ENCODE measurements at regions not wholly inside any gene's neighbourhood (a gene's known extent, or its start where the extent isn't known, plus 50 kb on each side); places are given as distances from the start of the nearest gene placed in this dataset.

- H3K9me3 ChIP-seq (replicated peaks in 1 of 2; ENCODE audit: control insufficient read depth in 2 of 2, insufficient read depth in 1 of 2, low read depth in 1 of 2, low read length in 2 of 2) = no peaks in the 10 kb centered on the region
- no peak overlapping the region for H3K4ac ChIP-seq (ENCODE audit: low read length)
- H3K18ac ChIP-seq (ENCODE audit: low read length) = no peak overlapping the region
- H3K23ac ChIP-seq (ENCODE audit: low read depth, low read length, poor library complexity) = no peak overlapping the region
- H3K27ac ChIP-seq (replicated peaks; ENCODE audit: low read length) = no peak overlapping the region
- H2BK12ac ChIP-seq (ENCODE audit: low read length) = no peak overlapping the region
- no peak overlapping the region for H3K14ac ChIP-seq (ENCODE audit: low read length)
- no peak overlapping the region for H2BK15ac ChIP-seq (ENCODE audit: low read length)
- no peak overlapping the region for H2BK5ac ChIP-seq (ENCODE audit: low read length)
- no peak overlapping the region for H2BK120ac ChIP-seq (ENCODE audit: low read depth, low read length)
- H3K27me3 ChIP-seq (ENCODE audit: control insufficient read depth in 3 of 3, insufficient read depth in 3 of 3, low read depth in 1 of 3, low read length in 3 of 3) = no peaks in the 10 kb centered on the region
- H3K9ac ChIP-seq (ENCODE audit: low read depth, low read length, poor library complexity) = no peak overlapping the region
- H3K4me1 ChIP-seq (ENCODE audit: control insufficient read depth in 2 of 2, insufficient read depth in 1 of 2, low read depth in 1 of 2, low read length in 2 of 2) = no peaks in the 10 kb centered on the region
- no peaks in the 10 kb centered on the region for H3K79me1 ChIP-seq (ENCODE audit: low read depth, low read length)
- H3K36me3 ChIP-seq (replicated peaks in 1 of 2; ENCODE audit: control insufficient read depth in 2 of 2, insufficient read depth in 2 of 2, low read length in 2 of 2) = no peaks in the 10 kb centered on the region
- WGBS, 2 donors (ENCODE audit: extremely low coverage in 2 of 2, insufficient read length in 2 of 2, insufficient replicate concordance in 1 of 2) = no CpG with 5 or more reads among the region's 4 CpGs
- H3K4me2 ChIP-seq (ENCODE audit: insufficient read depth, low read length, poor library complexity, severe bottlenecking) = no peak overlapping the region
- H4K8ac ChIP-seq (ENCODE audit: low read depth, low read length) = no peak overlapping the region
- H2AK5ac ChIP-seq (ENCODE audit: low read depth, low read length) = no peak overlapping the region
- H4K91ac ChIP-seq (ENCODE audit: low read depth, low read length, poor library complexity) = no peak overlapping the region
- H3K4me3 ChIP-seq (ENCODE audit: low read length in 2 of 2) = no peak overlapping the region
- H2AFZ ChIP-seq (ENCODE audit: low read length) = no peak overlapping the region
- no peak for DNase-seq (ENCODE audit: low spot score)
These were observed 120.0 kb upstream of the PRKCQ start for GRCh38 chr10:6700066-6700465.

- H3K4me3 ChIP-seq (ENCODE audit: low read length in 2 of 2) = no peak overlapping the region
- no peaks in the 10 kb centered on the region for H3K27me3 ChIP-seq (ENCODE audit: control insufficient read depth in 3 of 3, insufficient read depth in 3 of 3, low read depth in 1 of 3, low read length in 3 of 3)
- no peaks in the 10 kb centered on the region for H3K9me3 ChIP-seq (replicated peaks in 1 of 2; ENCODE audit: control insufficient read depth in 2 of 2, insufficient read depth in 1 of 2, low read depth in 1 of 2, low read length in 2 of 2)
- no CpG with 5 or more reads among the region's 4 CpGs for WGBS, 2 donors (ENCODE audit: extremely low coverage in 2 of 2, insufficient read length in 2 of 2, insufficient replicate concordance in 1 of 2)
- H2BK5ac ChIP-seq (ENCODE audit: low read length) = no peak overlapping the region
- H3K36me3 ChIP-seq (replicated peaks in 1 of 2; ENCODE audit: control insufficient read depth in 2 of 2, insufficient read depth in 2 of 2, low read length in 2 of 2) = no peaks in the 10 kb centered on the region
- H2BK12ac ChIP-seq (ENCODE audit: low read length) = no peak overlapping the region
- H4K8ac ChIP-seq (ENCODE audit: low read depth, low read length) = no peak overlapping the region
- no peak overlapping the region for H2BK15ac ChIP-seq (ENCODE audit: low read length)
- no peak overlapping the region for H3K23ac ChIP-seq (ENCODE audit: low read depth, low read length, poor library complexity)
- H2AFZ ChIP-seq (ENCODE audit: low read length) = no peak overlapping the region
- H3K18ac ChIP-seq (ENCODE audit: low read length) = no peak overlapping the region
- no peak overlapping the region for H2BK120ac ChIP-seq (ENCODE audit: low read depth, low read length)
- H3K14ac ChIP-seq (ENCODE audit: low read length) = no peak overlapping the region
- no peak overlapping the region for H3K9ac ChIP-seq (ENCODE audit: low read depth, low read length, poor library complexity)
- H3K4me2 ChIP-seq (ENCODE audit: insufficient read depth, low read length, poor library complexity, severe bottlenecking) = no peak overlapping the region
- H3K27ac ChIP-seq (replicated peaks; ENCODE audit: low read length) = no peak overlapping the region
- no peak overlapping the region for H3K4ac ChIP-seq (ENCODE audit: low read length)
- H3K79me1 ChIP-seq (ENCODE audit: low read depth, low read length) = no peaks in the 10 kb centered on the region
- no peaks in the 10 kb centered on the region for H3K4me1 ChIP-seq (ENCODE audit: control insufficient read depth in 2 of 2, insufficient read depth in 1 of 2, low read depth in 1 of 2, low read length in 2 of 2)
- DNase-seq (ENCODE audit: low spot score) = no peak
- no peak overlapping the region for H4K91ac ChIP-seq (ENCODE audit: low read depth, low read length, poor library complexity)
- H2AK5ac ChIP-seq (ENCODE audit: low read depth, low read length) = no peak overlapping the region
These were observed 119.3 kb upstream of the PRKCQ start for GRCh38 chr10:6699336-6699735.

GRCh38 chr10:6695519-6695918, 115.4 kb upstream of the PRKCQ start:
- H2BK12ac ChIP-seq (ENCODE audit: low read length) = no peak overlapping the region
- H2BK5ac ChIP-seq (ENCODE audit: low read length) = no peak overlapping the region
- H2AFZ ChIP-seq (ENCODE audit: low read length) = no peak overlapping the region
- H3K18ac ChIP-seq (ENCODE audit: low read length) = no peak overlapping the region
- no peak overlapping the region for H3K9ac ChIP-seq (ENCODE audit: low read depth, low read length, poor library complexity)
- H4K91ac ChIP-seq (ENCODE audit: low read depth, low read length, poor library complexity) = no peak overlapping the region
- H2AK5ac ChIP-seq (ENCODE audit: low read depth, low read length) = no peak overlapping the region
- H3K23ac ChIP-seq (ENCODE audit: low read depth, low read length, poor library complexity) = no peak overlapping the region
- H4K8ac ChIP-seq (ENCODE audit: low read depth, low read length) = no peak overlapping the region
- no peak overlapping the region for H3K4ac ChIP-seq (ENCODE audit: low read length)
- H3K4me1 ChIP-seq (ENCODE audit: control insufficient read depth in 2 of 2, insufficient read depth in 1 of 2, low read depth in 1 of 2, low read length in 2 of 2) = no peaks in the 10 kb centered on the region
- no peaks in the 10 kb centered on the region for H3K79me1 ChIP-seq (ENCODE audit: low read depth, low read length)
- H3K4me2 ChIP-seq (ENCODE audit: insufficient read depth, low read length, poor library complexity, severe bottlenecking) = no peak overlapping the region
- no peak overlapping the region for H3K4me3 ChIP-seq (ENCODE audit: low read length in 2 of 2)
- H3K36me3 ChIP-seq (replicated peaks in 1 of 2; ENCODE audit: control insufficient read depth in 2 of 2, insufficient read depth in 2 of 2, low read length in 2 of 2) = no peaks in the 10 kb centered on the region
- H3K27me3 ChIP-seq (ENCODE audit: control insufficient read depth in 3 of 3, insufficient read depth in 3 of 3, low read depth in 1 of 3, low read length in 3 of 3) = no peaks in the 10 kb centered on the region
- H3K27ac ChIP-seq (replicated peaks; ENCODE audit: low read length) = no peak overlapping the region
- no peaks in the 10 kb centered on the region for H3K9me3 ChIP-seq (replicated peaks in 1 of 2; ENCODE audit: control insufficient read depth in 2 of 2, insufficient read depth in 1 of 2, low read depth in 1 of 2, low read length in 2 of 2)
- H2BK15ac ChIP-seq (ENCODE audit: low read length) = no peak overlapping the region
- no peak overlapping the region for H2BK120ac ChIP-seq (ENCODE audit: low read depth, low read length)
- WGBS, 2 donors (ENCODE audit: extremely low coverage in 2 of 2, insufficient read length in 2 of 2, insufficient replicate concordance in 1 of 2) = no CpG with 5 or more reads among the region's 1 CpG
- DNase-seq (ENCODE audit: low spot score) = no peak
- no peak overlapping the region for H3K14ac ChIP-seq (ENCODE audit: low read length)

GRCh38 chr10:6694447-6695140, 114.5 kb upstream of the PRKCQ start:
- H3K23ac ChIP-seq (ENCODE audit: low read depth, low read length, poor library complexity) = no peak overlapping the region
- DNase-seq (ENCODE audit: low spot score) = no peak
- no peak overlapping the region for H4K91ac ChIP-seq (ENCODE audit: low read depth, low read length, poor library complexity)
- no peaks in the 10 kb centered on the region for H3K27me3 ChIP-seq (ENCODE audit: control insufficient read depth in 3 of 3, insufficient read depth in 3 of 3, low read depth in 1 of 3, low read length in 3 of 3)
- no peak overlapping the region for H3K14ac ChIP-seq (ENCODE audit: low read length)
- H3K79me1 ChIP-seq (ENCODE audit: low read depth, low read length) = no peaks in the 10 kb centered on the region
- H3K4ac ChIP-seq (ENCODE audit: low read length) = no peak overlapping the region
- H3K9ac ChIP-seq (ENCODE audit: low read depth, low read length, poor library complexity) = no peak overlapping the region
- H3K27ac ChIP-seq (replicated peaks; ENCODE audit: low read length) = no peak overlapping the region
- WGBS, 2 donors (ENCODE audit: extremely low coverage in 2 of 2, insufficient read length in 2 of 2, insufficient replicate concordance in 1 of 2) = no CpG with 5 or more reads among the region's 8 CpGs
- no peak overlapping the region for H2BK15ac ChIP-seq (ENCODE audit: low read length)
- H2BK120ac ChIP-seq (ENCODE audit: low read depth, low read length) = no peak overlapping the region
- H3K4me3 ChIP-seq (ENCODE audit: low read length in 2 of 2) = no peak overlapping the region
- H4K8ac ChIP-seq (ENCODE audit: low read depth, low read length) = no peak overlapping the region
- H3K36me3 ChIP-seq (replicated peaks in 1 of 2; ENCODE audit: control insufficient read depth in 2 of 2, insufficient read depth in 2 of 2, low read length in 2 of 2) = no peaks in the 10 kb centered on the region
- no peak overlapping the region for H3K18ac ChIP-seq (ENCODE audit: low read length)
- no peak overlapping the region for H2BK12ac ChIP-seq (ENCODE audit: low read length)
- H2BK5ac ChIP-seq (ENCODE audit: low read length) = no peak overlapping the region
- no peak overlapping the region for H2AFZ ChIP-seq (ENCODE audit: low read length)
- H3K4me1 ChIP-seq (ENCODE audit: control insufficient read depth in 2 of 2, insufficient read depth in 1 of 2, low read depth in 1 of 2, low read length in 2 of 2) = no peaks in the 10 kb centered on the region
- no peak overlapping the region for H2AK5ac ChIP-seq (ENCODE audit: low read depth, low read length)
- no peak overlapping the region for H3K4me2 ChIP-seq (ENCODE audit: insufficient read depth, low read length, poor library complexity, severe bottlenecking)
- no peaks in the 10 kb centered on the region for H3K9me3 ChIP-seq (replicated peaks in 1 of 2; ENCODE audit: control insufficient read depth in 2 of 2, insufficient read depth in 1 of 2, low read depth in 1 of 2, low read length in 2 of 2)

Data from neuronal stem cell (in vitro differentiated cells).